Motor neuron (in vitro differentiated cells): ENCODE measurements at regions not wholly inside any gene's neighbourhood (a gene's known extent, or its start where the extent isn't known, plus 50 kb on each side); places are given as distances from the start of the nearest gene placed in this dataset.

Experiments
- ATAC-seq, 8 experiments: fragments of 200-7000 bp; cut with Tn5 transposase; replicated peaks in 6 of 8; 2 replicates each; pipeline ENCODE4 v1.8.0; 2021; ENCODE audit warnings: mild to moderate bottlenecking in 8 of 8, moderate library complexity in 8 of 8
- H3K27ac ChIP-seq, 2 donors: fragments of 250-450 bp; sonication (Bioruptor Pico); 2 replicates each; pipeline ENCODE4 v1.9.0; 2021; ENCODE audit warnings: antibody characterized with exemption in 2 of 2, mild to moderate bottlenecking in 2 of 2, moderate library complexity in 1 of 2
- H3K4me1 ChIP-seq, 2 donors: fragments of 250-450 bp; sonication (Bioruptor Pico); replicated peaks in 1 of 2; 2 replicates each; pipeline ENCODE4 v1.6.1; 2021; ENCODE audit warnings: antibody characterized with exemption in 2 of 2, mild to moderate bottlenecking in 2 of 2, moderate library complexity in 1 of 2
- H3K4me3 ChIP-seq, 5 donors: fragments of 250-450 bp; sonication (Bioruptor Pico); 2 replicates each; pipeline ENCODE4 v1.9.0; 2021; ENCODE audit warnings: antibody characterized with exemption in 5 of 5, mild to moderate bottlenecking in 5 of 5, moderate library complexity in 4 of 5
- WGBS, 10 experiments: fragments of 450-650 bp; shearing (Covaris generic); methylation state at CpG; one replicate each; pipeline ENCODE4 v1.0.0; 2022; 5-methylcytosine and 5-hydroxymethylcytosine counted together
- in situ Hi-C, 9 experiments: fragments of 400-800 bp; cut with MboI; loops; one replicate each; pipeline ENCODE4 v1.15.0; 2021; ENCODE audit warnings: low sequenced_read_pairs in 9 of 9, low pct_unique_long_range_greater_than_20kb in 2 of 9; ENCODE audit not compliant: unreplicated experiment in 9 of 9

- peaks cover 0 to 10% of the 10 kb centered on the region in 2 donors for H3K4me1 ChIP-seq
- WGBS, 10 experiments: 0 to 90% (median 65%) methylated on average over 1 to 3 of the region's 3 CpGs; no CpG with 5 or more reads in 1 of the 10 experiments
- ATAC-seq: no peak
- no peak overlapping the region for H3K27ac ChIP-seq
- no peak overlapping the region for H3K4me3 ChIP-seq
- in situ Hi-C loops: loop anchor here in 1 of 9 experiments (25.0 kb wide), 1 partner anchor 443 kb away; the partner anchor contains the start of gene PRRX1
Observed at GRCh38 chr1:170219163-170219562, 73.4 kb downstream of the NTMT2 start.

- peaks cover 0 to 16% of the 10 kb centered on the region in 2 donors for H3K4me1 ChIP-seq
- H3K27ac ChIP-seq: no peak overlapping the region
- in situ Hi-C loops: loop anchor here in 1 of 9 experiments (25.0 kb wide), 1 partner anchor 441 kb away; the partner anchor contains the start of gene PRRX1
- peak in 1 of 8 experiments; percentile 57 for ATAC-seq
- 6 to 100% (median 97%) methylated on average over 1 to 2 of the region's 2 CpGs; no CpG with 5 or more reads in 3 of the 10 experiments for WGBS, 10 experiments
- no peak overlapping the region for H3K4me3 ChIP-seq
Observed at GRCh38 chr1:170221031-170221430, 75.3 kb downstream of the NTMT2 start.

GRCh38 chr1:170221495-170221894, 75.7 kb downstream of the NTMT2 start:
- WGBS, 10 experiments: 8 to 100% (median 44%) methylated on average over 1 to 2 of the region's 2 CpGs; no CpG with 5 or more reads in 2 of the 10 experiments
- in situ Hi-C loops: loop anchor here in 1 of 9 experiments (25.0 kb wide), 1 partner anchor 441 kb away; the partner anchor contains the start of gene PRRX1
- no peak overlapping the region for H3K27ac ChIP-seq
- peaks cover 0 to 20% of the 10 kb centered on the region in 2 donors for H3K4me1 ChIP-seq
- ATAC-seq: peak in 1 of 8 experiments; percentile 19
- no peak overlapping the region for H3K4me3 ChIP-seq

- Histone ChIP-seq H3K4me1 (peaks cover 0 to 30% of the 10 kb centered on the region in 2 donors), H3K4me3 (no peak overlapping the region), H3K27ac (no peak overlapping the region)
- in situ Hi-C loops: loop anchor here in 1 of 9 experiments (25.0 kb wide), 1 partner anchor 438 kb away; the partner anchor contains the start of gene PRRX1
- WGBS, 10 experiments: 50 to 100% (median 71%) methylated on average over 1 to 3 of the region's 3 CpGs; no CpG with 5 or more reads in 1 of the 10 experiments
- ATAC-seq: no peak
Observed at GRCh38 chr1:170224469-170224868, 78.7 kb downstream of the NTMT2 start.

GRCh38 chr1:170225781-170226530, 80.2 kb downstream of the NTMT2 start:
- ATAC-seq: no peak
- 73 to 100% (median 100%) methylated on average over 1 to 2 of the region's 2 CpGs; no CpG with 5 or more reads in 1 of the 10 experiments for WGBS, 10 experiments
- peaks cover 0 to 25% of the 10 kb centered on the region in 2 donors for H3K4me1 ChIP-seq
- H3K4me3 ChIP-seq: no peak overlapping the region
- H3K27ac ChIP-seq: no peak overlapping the region
- in situ Hi-C loops: no loop called here

GRCh38 chr1:170226767-170227166, 81.0 kb downstream of the NTMT2 start:
- H3K4me3 ChIP-seq: no peak overlapping the region
- peak in 4 of 8 experiments; percentile 16 to 63 (median 42) for ATAC-seq
- H3K4me1 ChIP-seq: peaks cover 0 to 25% of the 10 kb centered on the region in 2 donors
- in situ Hi-C loops: no loop called here
- WGBS, 10 experiments: 29 to 88% (median 75%) methylated on average over 1 of the region's 1 CpG; no CpG with 5 or more reads in 4 of the 10 experiments
- no peak overlapping the region for H3K27ac ChIP-seq

- Histone ChIP-seq H3K4me3 (no peak overlapping the region), H3K27ac (no peak overlapping the region), H3K4me1 (peaks cover 0 to 21% of the 10 kb centered on the region in 2 donors)
- no peak for ATAC-seq
- in situ Hi-C loops: no loop called here
- 45 to 94% (median 86%) methylated on average over 1 of the region's 1 CpG; no CpG with 5 or more reads in 3 of the 10 experiments for WGBS, 10 experiments
Observed at GRCh38 chr1:170230323-170230722, 84.6 kb downstream of the NTMT2 start.

- H3K4me1 ChIP-seq: peaks cover 0 to 9% of the 10 kb centered on the region in 2 donors
- 0 to 100% (median 68%) methylated on average over 1 of the region's 1 CpG; no CpG with 5 or more reads in 4 of the 10 experiments for WGBS, 10 experiments
- no peak overlapping the region for H3K4me3 ChIP-seq
- in situ Hi-C loops: no loop called here
- no peak overlapping the region for H3K27ac ChIP-seq
- ATAC-seq: no peak
Observed at GRCh38 chr1:170231662-170232061, 85.9 kb downstream of the NTMT2 start.

GRCh38 chr1:170238704-170239391, 93.1 kb downstream of the NTMT2 start:
- WGBS, 10 experiments: 43 to 84% (median 72%) methylated on average over 4 to 7 of the region's 7 CpGs
- ATAC-seq: no peak
- Histone ChIP-seq H3K27ac (no peak overlapping the region), H3K4me3 (no peak overlapping the region), H3K4me1 (no peaks in the 10 kb centered on the region)
- in situ Hi-C loops: no loop called here

GRCh38 chr1:170239445-170239844, 93.7 kb downstream of the NTMT2 start:
- in situ Hi-C loops: no loop called here
- peak in 2 of 8 experiments; percentile 88 to 93 for ATAC-seq
- no peaks in the 10 kb centered on the region for H3K4me1 ChIP-seq
- 0 to 100% (median 57%) methylated on average over 1 to 3 of the region's 3 CpGs for WGBS, 10 experiments
- no peak overlapping the region for H3K27ac ChIP-seq
- H3K4me3 ChIP-seq: no peak overlapping the region

- Histone ChIP-seq H3K4me3 (no peak overlapping the region), H3K4me1 (no peaks in the 10 kb centered on the region), H3K27ac (no peak overlapping the region)
- ATAC-seq: no peak
- 31 to 100% (median 90%) methylated on average over 1 to 2 of the region's 2 CpGs for WGBS, 10 experiments
- in situ Hi-C loops: no loop called here
Observed at GRCh38 chr1:170240409-170240808, 94.7 kb downstream of the NTMT2 start.

- 83 to 97% (median 94%) methylated on average over 4 to 7 of the region's 7 CpGs for WGBS, 10 experiments
- no peaks in the 10 kb centered on the region for H3K4me1 ChIP-seq
- H3K27ac ChIP-seq: no peak overlapping the region
- in situ Hi-C loops: no loop called here
- no peak for ATAC-seq
- H3K4me3 ChIP-seq: no peak overlapping the region
Observed at GRCh38 chr1:170241266-170241851, 95.6 kb downstream of the NTMT2 start.
